RWPE2 (cell line): ENCODE measurements at regions not wholly inside any gene's neighbourhood (a gene's known extent, or its start where the extent isn't known, plus 50 kb on each side); places are given as distances from the start of the nearest gene placed in this dataset.
"Not testable (repeated sequence)": the region's sequence is repeated elsewhere in the genome, so short reads cannot be mapped to it uniquely, and the experiment has no call there.

Source experiments
- ATAC-seq: fragments of 200-7000 bp; cut with Tn5 transposase; 3 replicates; pipeline ENCODE4 v1.9.1; 2021; ENCODE audit warnings: low read depth
- DNase-seq: peaks from one replicate; pipeline ENCODE4 v3.0.0-alpha.2; 2020; ENCODE audit warnings: low spot score
- H3K27ac ChIP-seq: fragments of 450-650 bp; 2 replicates; pipeline ENCODE4 v1.5.1; 2017; ENCODE audit warnings: mild to moderate bottlenecking; ENCODE audit not compliant: poor library complexity, severe bottlenecking
- H3K27me3 ChIP-seq: fragments of 250-450 bp; sonication (Bioruptor Pico); 2 replicates; pipeline ENCODE4 v1.5.1; 2021; ENCODE audit warnings: mild to moderate bottlenecking, moderate library complexity; ENCODE audit not compliant: insufficient read depth, poor library complexity, severe bottlenecking
- H3K36me3 ChIP-seq: fragments of 250-450 bp; sonication (Bioruptor Pico); 2 replicates; pipeline ENCODE4 v1.5.1; 2020; ENCODE audit warnings: low read depth, mild to moderate bottlenecking, moderate library complexity
- H3K4me1 ChIP-seq: fragments of 250-450 bp; sonication (Bioruptor Pico); 2 replicates; pipeline ENCODE4 v1.5.1; 2021; ENCODE audit warnings: mild to moderate bottlenecking, moderate library complexity; ENCODE audit not compliant: insufficient read depth, poor library complexity, severe bottlenecking
- H3K4me3 ChIP-seq: fragments of 250-450 bp; sonication (Bioruptor Pico); 2 replicates; pipeline ENCODE4 v1.5.1; 2021; ENCODE audit warnings: mild to moderate bottlenecking, moderate library complexity; ENCODE audit not compliant: severe bottlenecking
- H3K9me3 ChIP-seq: fragments of 250-450 bp; sonication (Bioruptor Pico); 2 replicates; pipeline ENCODE4 v1.5.1; 2021; ENCODE audit warnings: mild to moderate bottlenecking, moderate library complexity; ENCODE audit not compliant: severe bottlenecking
- TF ChIP-seq, protein P1 (sequence below): fragments of 450-650 bp; IDR thresholded peaks from one replicate; pipeline ENCODE4 v1.5.1; 2017; ENCODE audit warnings: mild to moderate bottlenecking, moderate library complexity; ENCODE audit not compliant: poor library complexity, severe bottlenecking

DNA sequence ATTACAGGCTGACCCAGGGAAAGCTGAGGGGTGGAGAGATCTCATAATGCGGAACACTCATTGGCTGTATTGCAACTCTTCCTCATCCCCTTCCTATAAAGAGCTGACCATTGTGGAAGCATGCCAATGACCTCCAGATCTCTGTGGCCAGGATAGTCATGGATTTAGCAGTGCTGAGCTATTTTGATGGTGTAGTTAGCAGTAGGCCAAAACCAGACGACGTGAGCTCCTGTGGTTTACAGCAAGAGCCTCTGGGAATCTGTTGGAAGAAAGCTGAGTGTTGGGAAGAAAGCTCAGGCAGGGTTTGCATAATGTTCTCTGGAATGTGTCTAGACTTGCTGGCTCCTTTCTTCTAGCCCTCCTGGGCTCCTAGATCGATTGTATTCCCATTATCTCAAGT, 187.5 kb upstream of the GPC6 start:
- ATAC-seq, result no peak
- Histone ChIP-seq H3K36me3 (no peaks in the 10 kb centered on the region), H3K4me3 (no peak overlapping the region), H3K4me1 (no peaks in the 10 kb centered on the region), H3K27ac (no peak overlapping the region), H3K9me3 (no peaks in the 10 kb centered on the region), H3K27me3 (no peaks in the 10 kb centered on the region)
- TF ChIP-seq, protein P1, sequence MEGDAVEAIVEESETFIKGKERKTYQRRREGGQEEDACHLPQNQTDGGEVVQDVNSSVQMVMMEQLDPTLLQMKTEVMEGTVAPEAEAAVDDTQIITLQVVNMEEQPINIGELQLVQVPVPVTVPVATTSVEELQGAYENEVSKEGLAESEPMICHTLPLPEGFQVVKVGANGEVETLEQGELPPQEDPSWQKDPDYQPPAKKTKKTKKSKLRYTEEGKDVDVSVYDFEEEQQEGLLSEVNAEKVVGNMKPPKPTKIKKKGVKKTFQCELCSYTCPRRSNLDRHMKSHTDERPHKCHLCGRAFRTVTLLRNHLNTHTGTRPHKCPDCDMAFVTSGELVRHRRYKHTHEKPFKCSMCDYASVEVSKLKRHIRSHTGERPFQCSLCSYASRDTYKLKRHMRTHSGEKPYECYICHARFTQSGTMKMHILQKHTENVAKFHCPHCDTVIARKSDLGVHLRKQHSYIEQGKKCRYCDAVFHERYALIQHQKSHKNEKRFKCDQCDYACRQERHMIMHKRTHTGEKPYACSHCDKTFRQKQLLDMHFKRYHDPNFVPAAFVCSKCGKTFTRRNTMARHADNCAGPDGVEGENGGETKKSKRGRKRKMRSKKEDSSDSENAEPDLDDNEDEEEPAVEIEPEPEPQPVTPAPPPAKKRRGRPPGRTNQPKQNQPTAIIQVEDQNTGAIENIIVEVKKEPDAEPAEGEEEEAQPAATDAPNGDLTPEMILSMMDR, result no peak
- DNase-seq, result no peak

DNA sequence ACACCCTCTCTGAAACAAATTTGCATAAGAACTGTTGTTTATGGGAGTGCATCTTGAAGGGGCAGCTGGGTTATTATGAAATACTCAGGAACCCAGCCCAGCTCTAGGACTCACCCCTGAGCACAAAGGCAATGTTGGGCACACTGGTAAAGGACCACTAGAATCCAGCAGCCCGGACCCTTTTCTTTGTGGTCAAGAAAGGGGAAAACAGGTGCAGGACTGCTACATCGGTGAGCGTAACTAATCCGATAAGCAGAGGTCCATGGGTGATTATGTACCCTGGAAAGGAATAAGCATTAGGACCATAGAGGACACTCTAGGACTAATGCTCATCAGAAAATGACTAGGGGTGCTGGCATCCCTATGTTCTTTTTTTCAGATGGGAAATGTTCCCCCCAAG, 185.0 kb upstream of the GPC6 start:
- H3K4me3 ChIP-seq, H3K27ac ChIP-seq, H3K9me3 ChIP-seq, DNase-seq, H3K4me1 ChIP-seq, H3K36me3 ChIP-seq, H3K27me3 ChIP-seq, ATAC-seq: not testable (repeated sequence)

DNA sequence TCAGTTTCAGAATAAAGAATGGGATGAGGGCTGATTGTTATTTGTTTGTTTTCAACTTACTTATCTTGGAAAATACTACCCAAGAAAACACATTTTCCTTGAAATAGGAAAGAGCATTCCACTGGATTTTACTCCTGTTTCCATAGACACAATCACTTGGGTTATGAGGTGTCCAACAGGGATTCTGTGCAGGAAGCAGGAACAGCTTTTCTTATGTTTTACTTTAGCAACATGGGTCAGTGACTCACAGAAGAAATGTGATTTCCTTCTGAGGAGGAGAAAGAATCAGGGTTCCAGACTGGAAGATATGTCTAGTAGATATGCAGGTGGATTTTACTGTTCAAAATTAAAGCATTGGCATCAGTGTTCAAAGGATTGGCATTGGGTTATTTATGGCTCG, 180.8 kb upstream of the GPC6 start:
- ATAC-seq, result no peak
- no peaks in the 10 kb centered on the region for H3K36me3 ChIP-seq
- no peaks in the 10 kb centered on the region for H3K4me1 ChIP-seq
- H3K27me3 ChIP-seq, result no peaks in the 10 kb centered on the region
- DNase-seq, result no peak
- TF ChIP-seq, protein P1, result no peak
- no peaks in the 10 kb centered on the region for H3K9me3 ChIP-seq
- H3K27ac ChIP-seq, result no peak overlapping the region
- no peak overlapping the region for H3K4me3 ChIP-seq

- Histone ChIP-seq H3K27me3 (no peaks in the 10 kb centered on the region), H3K4me1 (no peaks in the 10 kb centered on the region), H3K27ac (no peak overlapping the region), H3K36me3 (no peaks in the 10 kb centered on the region), H3K9me3 (no peaks in the 10 kb centered on the region), H3K4me3 (no peak overlapping the region)
- no peak for ATAC-seq
- TF ChIP-seq, protein P1, result no peak
- DNase-seq, result no peak
These were observed 171.4 kb upstream of the GPC6 start for GRCh38 chr13:93055233-93055632.

DNA sequence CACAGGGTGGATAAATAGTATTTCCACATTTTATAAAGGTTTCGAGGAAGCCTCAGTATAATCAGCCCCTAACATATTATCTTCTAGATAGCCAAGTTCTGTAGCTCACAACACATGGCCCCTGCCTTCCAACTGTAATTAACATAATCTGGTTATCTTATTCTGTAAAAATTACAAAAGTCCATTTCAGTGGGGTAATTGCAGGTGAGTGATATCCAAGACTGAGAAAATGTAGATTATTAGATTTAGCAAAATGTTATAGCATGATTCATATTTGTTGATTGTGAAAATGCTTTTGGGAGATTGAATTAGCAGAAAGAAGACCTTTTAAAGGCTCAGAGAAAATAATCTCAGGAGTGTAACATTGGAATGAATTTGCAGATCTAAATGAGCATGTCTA, 168.3 kb upstream of the GPC6 start:
- Histone ChIP-seq H3K27me3 (peaks cover 2% of the 10 kb centered on the region), H3K9me3 (no peaks in the 10 kb centered on the region), H3K36me3 (no peaks in the 10 kb centered on the region), H3K27ac (no peak overlapping the region), H3K4me1 (no peaks in the 10 kb centered on the region), H3K4me3 (no peak overlapping the region)
- DNase-seq (no peak), ATAC-seq (no peak)
- TF ChIP-seq, protein P1, result no peak

DNA sequence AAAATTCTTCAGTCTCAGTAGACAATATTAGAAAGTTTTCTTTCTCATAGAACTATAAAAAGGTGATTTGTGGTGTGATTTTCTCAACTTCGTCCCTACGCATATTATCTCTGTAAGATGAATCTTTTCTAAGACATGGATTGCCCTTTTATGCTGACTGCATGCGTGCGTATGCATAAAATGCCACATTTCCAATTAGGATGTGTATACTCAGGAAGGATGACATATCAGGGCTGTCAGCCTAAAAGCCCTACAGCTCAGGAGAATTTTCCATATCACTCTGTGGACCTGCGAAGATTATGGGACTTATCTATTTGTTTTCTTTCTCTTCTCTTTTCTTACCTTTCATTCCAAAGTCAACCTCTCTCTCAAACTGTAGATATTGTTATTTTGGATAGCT, 166.5 kb upstream of the GPC6 start:
- ATAC-seq, result no peak
- H3K27ac ChIP-seq, result no peak overlapping the region
- H3K9me3 ChIP-seq, result no peaks in the 10 kb centered on the region
- H3K27me3 ChIP-seq, result peaks cover 2% of the 10 kb centered on the region
- TF ChIP-seq, protein P1, result no peak
- H3K4me3 ChIP-seq, result no peak overlapping the region
- DNase-seq, result no peak
- no peaks in the 10 kb centered on the region for H3K36me3 ChIP-seq
- no peaks in the 10 kb centered on the region for H3K4me1 ChIP-seq
